CD4-positive, alpha-beta memory T cell (primary cell): ENCODE measurements at regions not wholly inside any gene's neighbourhood (a gene's known extent, or its start where the extent isn't known, plus 50 kb on each side); places are given as distances from the start of the nearest gene placed in this dataset.
"Not testable (repeated sequence)": the region's sequence is repeated elsewhere in the genome, so short reads cannot be mapped to it uniquely, and the experiment has no call there.

Experiments used
- CTCF ChIA-PET: fragments of 350-600 bp; sonication (Branson Sonifier 250); formaldehyde crosslinking; loops from one replicate; lab custom pipeline; 2021; ENCODE audit warnings: inconsistent platforms; ENCODE audit not compliant: partially characterized antibody; lab: Charles Lee
- POLR2A ChIA-PET: fragments of 350-600 bp; sonication (Branson Sonifier 250); formaldehyde crosslinking; loops from one replicate; lab custom pipeline; 2021; ENCODE audit not compliant: partially characterized antibody; lab: Charles Lee
- DNase-seq, 5 donors: peaks; one replicate each; pipeline versions ENCODE4 v3.0.0 to v3.0.0-alpha.2; 2020 to 2022; ENCODE audit warnings: mixed read lengths in 1 of 5
- H3K27ac ChIP-seq: one replicate; pipeline ENCODE4 v1.7.0; 2013; ENCODE audit warnings: low read depth, low read length
- H3K27me3 ChIP-seq: 2 replicates; pipeline ENCODE4 v1.7.0; 2013; ENCODE audit warnings: mild to moderate bottlenecking, low read length, moderate library complexity; ENCODE audit not compliant: insufficient read depth
- H3K36me3 ChIP-seq: 2 replicates; pipeline ENCODE4 v1.7.0; 2013; ENCODE audit warnings: mild to moderate bottlenecking, low read length, moderate library complexity; ENCODE audit not compliant: insufficient read depth
- H3K4me1 ChIP-seq: 2 replicates; pipeline ENCODE4 v1.7.0; 2013; ENCODE audit warnings: mild to moderate bottlenecking, low read length, moderate library complexity; ENCODE audit not compliant: insufficient read depth
- H3K4me3 ChIP-seq, 2 donors: one replicate each; pipeline ENCODE4 v1.7.0; 2013; ENCODE audit warnings: low read length in 2 of 2, mild to moderate bottlenecking in 1 of 2
- H3K9me3 ChIP-seq, 2 donors: one replicate each; pipeline ENCODE4 v1.7.0; 2013; ENCODE audit warnings: low read length in 2 of 2, control low read depth in 1 of 2; ENCODE audit not compliant: control insufficient read depth in 1 of 2
- H3K27ac Mint-ChIP-seq, 7 donors: one replicate each; pipeline ENCODE4 v1.8.0; 2020 to 2021; ENCODE audit warnings: mixed read lengths in 7 of 7, mild to moderate bottlenecking in 6 of 7, inconsistent platforms in 3 of 7, moderate library complexity in 3 of 7
- H3K27me3 Mint-ChIP-seq, 2 donors: one replicate each; pipeline ENCODE4 v1.8.0; 2020 to 2021; ENCODE audit warnings: mixed read lengths in 2 of 2
- H3K36me3 Mint-ChIP-seq, 2 donors: one replicate each; pipeline ENCODE4 v1.8.0; 2020 to 2021; ENCODE audit warnings: mixed read lengths in 2 of 2, inconsistent platforms in 1 of 2, mild to moderate bottlenecking in 1 of 2
- H3K4me1 Mint-ChIP-seq, 4 donors: one replicate each; pipeline ENCODE4 v1.8.0; 2020 to 2021; ENCODE audit warnings: mixed read lengths in 4 of 4, mild to moderate bottlenecking in 1 of 4
- H3K4me3 Mint-ChIP-seq, 8 donors: one replicate each; pipeline ENCODE4 v1.8.0; 2020 to 2021; ENCODE audit warnings: mixed read lengths in 8 of 8, mild to moderate bottlenecking in 7 of 8, moderate library complexity in 6 of 8, inconsistent platforms in 3 of 8
- H3K9me3 Mint-ChIP-seq, 8 donors: one replicate each; pipeline ENCODE4 v1.8.0; 2020 to 2021; ENCODE audit warnings: mixed read lengths in 8 of 8, mild to moderate bottlenecking in 5 of 8, inconsistent platforms in 3 of 8, moderate library complexity in 1 of 8
- intact Hi-C: fragments of 100-400 bp; cut with micrococcal nuclease; formaldehyde crosslinking; loops from one replicate; pipeline ENCODE4 v1.15.1; 2023

DNA sequence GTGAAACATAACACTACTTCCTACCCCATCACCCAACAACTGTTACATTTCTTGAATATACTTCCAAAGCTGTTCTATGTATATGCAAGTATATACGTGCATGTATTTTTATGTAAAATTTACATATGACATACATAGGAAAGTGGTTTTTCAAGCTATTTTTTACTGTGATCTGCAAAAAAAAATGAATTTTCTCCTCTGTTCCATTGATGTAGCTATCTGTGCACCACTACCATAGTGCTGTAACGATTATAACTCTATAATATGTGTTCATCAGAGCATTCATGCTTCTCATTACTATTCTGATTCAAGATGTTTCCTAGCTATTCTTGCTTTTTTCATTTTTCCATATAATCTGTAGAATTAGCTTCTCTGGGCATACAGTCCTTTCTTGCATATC lies 164.0 kb downstream of the DEPDC1B start:
- no peaks in the 10 kb centered on the region for H3K36me3 ChIP-seq
- Mint-ChIP-seq H3K4me1 (no peaks in the 10 kb centered on the region), H3K27ac (no peak overlapping the region), H3K9me3 (peaks cover 0 to 4% (median 0%) of the 10 kb centered on the region in 8 donors), H3K36me3 (no peaks in the 10 kb centered on the region), H3K27me3 (peaks cover 0 to 2% of the 10 kb centered on the region in 2 donors), H3K4me3 (no peak overlapping the region)
- ChIA-PET POLR2A (no interaction called here), CTCF (no interaction called here)
- H3K9me3 ChIP-seq = no peaks in the 10 kb centered on the region
- no peaks in the 10 kb centered on the region for H3K4me1 ChIP-seq
- DNase-seq = no peak
- no peak overlapping the region for H3K27ac ChIP-seq
- no peaks in the 10 kb centered on the region for H3K27me3 ChIP-seq
- H3K4me3 ChIP-seq = no peak overlapping the region
- intact Hi-C loops = no loop called here

DNA sequence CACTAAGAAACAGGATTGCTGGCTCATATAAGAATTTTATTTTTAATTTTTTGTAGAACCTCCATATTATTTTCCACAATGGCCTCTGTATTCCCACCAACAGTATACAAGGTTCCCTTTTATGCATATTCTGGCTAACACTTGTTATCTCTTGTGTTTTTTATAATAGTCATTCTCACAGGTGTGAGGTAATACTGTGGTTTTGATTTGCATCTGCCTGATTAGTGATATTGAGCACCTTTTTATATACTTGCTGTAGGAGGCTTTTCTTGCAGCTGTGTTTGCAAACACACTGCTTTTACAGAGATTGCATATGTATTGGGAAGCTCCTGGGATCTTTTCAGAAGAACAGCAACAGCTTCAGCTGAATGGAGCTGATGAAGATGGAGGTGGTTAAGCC lies 164.8 kb downstream of the DEPDC1B start:
- H3K4me1 Mint-ChIP-seq = no peaks in the 10 kb centered on the region
- no peaks in the 10 kb centered on the region for H3K36me3 Mint-ChIP-seq
- peaks cover 0 to under 1% of the 10 kb centered on the region in 2 donors for H3K27me3 Mint-ChIP-seq
- peaks cover 0 to 3% (median 0%) of the 10 kb centered on the region in 8 donors for H3K9me3 Mint-ChIP-seq
- DNase-seq = no peak
- no peak overlapping the region for H3K27ac Mint-ChIP-seq
- Histone ChIP-seq H3K9me3 (no peaks in the 10 kb centered on the region), H3K27me3 (no peaks in the 10 kb centered on the region), H3K27ac (no peak overlapping the region), H3K4me3 (no peak overlapping the region), H3K4me1 (no peaks in the 10 kb centered on the region), H3K36me3 (no peaks in the 10 kb centered on the region)
- intact Hi-C loops = no loop called here
- ChIA-PET POLR2A (no interaction called here), CTCF (no interaction called here)
- H3K4me3 Mint-ChIP-seq = no peak overlapping the region

DNA sequence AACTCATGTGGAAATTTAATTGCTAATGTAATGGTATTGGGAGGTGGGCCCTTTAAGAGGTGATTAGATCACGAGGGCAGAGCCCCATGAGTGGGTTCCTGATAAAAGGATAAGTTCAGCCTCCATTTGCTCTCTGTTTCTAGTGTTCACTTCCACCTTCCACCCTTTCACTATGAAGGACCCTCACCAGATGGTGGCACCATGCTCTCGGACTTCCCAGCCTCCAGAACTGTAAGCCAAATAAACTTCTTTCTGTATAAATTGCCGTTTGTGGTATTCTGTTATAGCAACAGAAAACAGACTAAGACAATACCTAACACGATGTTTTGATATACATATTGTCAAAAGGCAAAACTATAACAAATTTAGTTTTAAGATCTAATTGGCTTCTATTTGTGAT lies 166.2 kb downstream of the DEPDC1B start:
- Histone ChIP-seq H3K9me3 (no peaks in the 10 kb centered on the region), H3K4me3 (no peak overlapping the region), H3K4me1 (no peaks in the 10 kb centered on the region), H3K27ac (no peak overlapping the region), H3K27me3 (no peaks in the 10 kb centered on the region), H3K36me3 (no peaks in the 10 kb centered on the region)
- ChIA-PET CTCF (no interaction called here), POLR2A (no interaction called here)
- Mint-ChIP-seq H3K4me3 (no peak overlapping the region), H3K27ac (no peak overlapping the region), H3K36me3 (no peaks in the 10 kb centered on the region), H3K27me3 (no peaks in the 10 kb centered on the region), H3K9me3 (peaks cover 0 to 2% (median 0%) of the 10 kb centered on the region in 8 donors), H3K4me1 (no peaks in the 10 kb centered on the region)
- no peak for DNase-seq
- intact Hi-C loops = no loop called here

DNA sequence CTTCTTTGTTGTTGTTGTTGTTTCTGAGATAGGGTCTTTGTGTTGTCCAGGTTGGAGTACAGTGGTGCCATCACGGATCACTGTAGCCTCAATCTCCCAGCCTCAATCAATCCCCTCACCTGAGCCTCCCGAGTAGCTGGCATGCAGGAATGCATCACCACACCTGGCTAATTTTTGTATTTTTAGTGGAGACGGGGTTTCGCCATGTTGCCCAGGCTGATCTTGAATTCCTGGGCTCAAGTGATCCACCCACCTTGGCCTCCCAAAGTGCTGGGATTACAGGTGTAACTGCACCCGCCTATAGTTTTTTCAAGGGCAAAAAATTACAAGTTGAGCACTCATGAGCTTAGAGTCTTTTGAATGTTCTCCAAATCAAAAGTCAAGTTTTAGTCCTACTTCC lies 167.2 kb downstream of the DEPDC1B start:
- H3K36me3 ChIP-seq, intact Hi-C loops, H3K27me3 ChIP-seq, H3K36me3 Mint-ChIP-seq, POLR2A ChIA-PET, H3K4me1 Mint-ChIP-seq, H3K27me3 Mint-ChIP-seq, H3K4me3 ChIP-seq, DNase-seq, H3K9me3 Mint-ChIP-seq, H3K27ac Mint-ChIP-seq, H3K9me3 ChIP-seq, CTCF ChIA-PET, H3K4me1 ChIP-seq, H3K27ac ChIP-seq, H3K4me3 Mint-ChIP-seq: not testable (repeated sequence)

DNA sequence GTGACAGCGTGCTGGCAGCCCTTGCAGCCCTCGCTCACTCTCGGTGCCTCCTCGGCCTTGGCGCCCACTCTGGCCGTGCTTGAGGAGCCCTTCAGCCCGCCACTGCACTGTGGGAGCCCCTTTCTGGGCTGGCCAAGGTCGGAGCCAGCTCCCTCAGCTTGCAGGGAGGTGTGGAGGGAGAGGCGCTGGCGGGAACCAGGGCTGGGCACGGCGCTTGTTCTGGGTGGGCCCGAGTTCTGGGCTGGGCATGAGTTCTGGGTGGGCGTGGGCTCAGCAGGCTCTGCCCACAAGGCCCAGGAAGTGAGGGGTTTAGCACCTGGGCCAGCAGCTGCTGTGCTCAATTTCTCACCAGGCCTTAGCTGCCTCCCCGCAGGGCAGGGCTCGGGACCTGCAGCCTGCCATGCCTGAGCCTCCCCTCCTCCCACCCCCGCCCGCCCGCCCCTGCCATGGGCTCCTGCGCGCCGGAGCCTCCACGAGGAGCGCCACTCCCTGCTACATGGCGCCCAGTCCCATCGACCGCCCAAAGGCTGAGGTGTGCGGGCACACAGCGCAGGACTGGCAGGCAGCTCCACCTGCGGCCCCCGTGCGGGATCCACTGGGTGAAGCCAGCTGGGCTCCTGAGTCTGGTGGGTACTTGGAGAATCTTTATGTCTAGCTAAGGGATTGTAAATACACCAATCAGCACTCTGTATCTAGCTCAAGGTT lies 169.7 kb downstream of the DEPDC1B start:
- H3K36me3 ChIP-seq, H3K27ac Mint-ChIP-seq, H3K9me3 Mint-ChIP-seq, H3K27me3 Mint-ChIP-seq, H3K4me1 ChIP-seq, DNase-seq, H3K36me3 Mint-ChIP-seq, POLR2A ChIA-PET, H3K27ac ChIP-seq, H3K27me3 ChIP-seq, H3K4me1 Mint-ChIP-seq, H3K4me3 Mint-ChIP-seq, intact Hi-C loops, H3K9me3 ChIP-seq, H3K4me3 ChIP-seq, CTCF ChIA-PET: not testable (repeated sequence)

DNA sequence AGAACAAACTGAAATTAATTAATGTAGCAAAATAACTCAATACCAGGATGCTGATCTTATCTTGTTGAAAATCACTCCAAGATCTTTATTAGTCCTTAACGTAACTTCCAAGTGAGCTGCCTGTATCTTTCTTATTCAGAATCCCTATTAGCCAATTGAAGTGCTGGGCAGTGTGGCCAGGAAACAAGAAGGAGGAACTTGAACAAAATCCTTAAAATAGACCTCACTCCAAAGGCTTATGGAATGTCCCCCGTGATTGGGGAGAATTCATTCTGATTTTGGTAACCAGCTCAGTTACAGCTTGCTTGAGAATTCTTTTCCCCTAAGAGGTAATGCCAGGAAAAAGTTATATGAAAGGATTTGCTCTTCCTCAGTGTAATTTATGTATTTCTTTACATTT lies 171.0 kb downstream of the DEPDC1B start:
- intact Hi-C loops = no loop called here
- no peaks in the 10 kb centered on the region for H3K4me1 Mint-ChIP-seq
- Histone ChIP-seq H3K27me3 (no peaks in the 10 kb centered on the region), H3K4me3 (no peak overlapping the region), H3K9me3 (no peaks in the 10 kb centered on the region), H3K36me3 (no peaks in the 10 kb centered on the region), H3K27ac (no peak overlapping the region), H3K4me1 (no peaks in the 10 kb centered on the region)
- H3K36me3 Mint-ChIP-seq = no peaks in the 10 kb centered on the region
- no peak overlapping the region for H3K27ac Mint-ChIP-seq
- peaks cover 0 to 4% of the 10 kb centered on the region in 2 donors for H3K27me3 Mint-ChIP-seq
- ChIA-PET CTCF (no interaction called here), POLR2A (no interaction called here)
- H3K4me3 Mint-ChIP-seq = no peak overlapping the region
- no peak for DNase-seq
- peaks cover 0 to 9% (median 0%) of the 10 kb centered on the region in 8 donors for H3K9me3 Mint-ChIP-seq

DNA sequence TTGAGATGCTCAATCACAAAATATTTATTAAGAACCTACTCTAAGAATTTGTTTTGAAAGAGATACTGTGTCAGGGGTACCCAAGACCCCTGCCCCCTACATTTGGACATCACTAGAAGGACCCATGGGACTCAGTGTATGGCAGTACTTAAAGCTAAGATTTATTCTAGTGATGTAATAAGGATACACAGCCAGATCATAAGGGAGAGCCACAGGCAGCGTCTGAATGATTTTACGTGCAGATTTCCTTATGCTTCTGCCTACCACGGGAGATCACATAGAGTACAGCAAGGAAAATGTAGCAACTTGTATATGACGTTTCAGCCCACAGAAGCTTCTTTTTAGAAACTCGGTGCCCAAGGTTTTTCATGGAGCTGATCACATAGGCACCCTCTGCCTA lies 172.9 kb downstream of the DEPDC1B start:
- Mint-ChIP-seq H3K36me3 (no peaks in the 10 kb centered on the region), H3K9me3 (peaks cover 0 to 9% (median 0%) of the 10 kb centered on the region in 8 donors), H3K27ac (no peak overlapping the region), H3K4me3 (no peak overlapping the region), H3K4me1 (no peaks in the 10 kb centered on the region), H3K27me3 (peaks cover 0 to 4% of the 10 kb centered on the region in 2 donors)
- intact Hi-C loops = no loop called here
- Histone ChIP-seq H3K27ac (no peak overlapping the region), H3K9me3 (no peaks in the 10 kb centered on the region), H3K4me1 (no peaks in the 10 kb centered on the region), H3K4me3 (no peak overlapping the region), H3K36me3 (no peaks in the 10 kb centered on the region), H3K27me3 (no peaks in the 10 kb centered on the region)
- ChIA-PET POLR2A (no interaction called here), CTCF (no interaction called here)
- DNase-seq = no peak
